PC-3 (cell line): ENCODE measurements at regions not wholly inside any gene's neighbourhood (a gene's known extent, or its start where the extent isn't known, plus 50 kb on each side); places are given as distances from the start of the nearest gene placed in this dataset.

ENCODE experiments used
- ATAC-seq: fragments of 200-7000 bp; cut with Tn5 transposase; 2 replicates; pipeline ENCODE4 v1.9.1; 2020; ENCODE audit warnings: mild to moderate bottlenecking, moderate library complexity
- BruUV-seq: library from RNA; stranded (reverse); fragments of 400-500 nt; replicated peaks from 2 replicates; lab custom pipeline; 2021; lab: Mats Ljungman, UMichigan
- CTCF ChIA-PET: fragments of 300-600 bp; sonication (Branson Sonifier 250); formaldehyde crosslinking; loops from one replicate; lab custom pipeline; 2022; ENCODE audit warnings: antibody characterized with exemption; lab: Charles Lee
- POLR2A ChIA-PET: fragments of 300-600 bp; sonication (Branson Sonifier 250); formaldehyde crosslinking; loops from one replicate; lab custom pipeline; 2022; ENCODE audit warnings: antibody characterized with exemption; ENCODE audit not compliant: unreplicated experiment; lab: Charles Lee
- DNase-seq: peaks from one replicate; pipeline ENCODE4 v3.0.0-alpha.2; 2015
- H2AFZ ChIP-seq: fragments of 300-600 bp; sonication (generic); 2 replicates; pipeline ENCODE4 v1.6.0; 2016; ENCODE audit warnings: antibody characterized with exemption, low read length
- H3F3A ChIP-seq: fragments of 300-600 bp; sonication (generic); one replicate; pipeline ENCODE4 v1.6.0; 2017; ENCODE audit warnings: antibody characterized with exemption, low read length, control low read depth, mild to moderate bottlenecking; ENCODE audit not compliant: unreplicated experiment
- H3K27ac ChIP-seq: fragments of 300-600 bp; sonication (generic); 2 replicates; pipeline ENCODE4 v1.5.1; 2016; ENCODE audit warnings: mild to moderate bottlenecking, low read length
- H3K27me3 ChIP-seq: fragments of 300-600 bp; sonication (generic); 2 replicates; pipeline ENCODE4 v1.6.1; 2016; ENCODE audit warnings: low read length, mixed read lengths
- H3K36me3 ChIP-seq: fragments of 300-600 bp; sonication (generic); 2 replicates; pipeline ENCODE4 v1.6.1; 2016; ENCODE audit warnings: low read depth, mixed run types, low read length, mixed read lengths
- H3K4me1 ChIP-seq: fragments of 300-600 bp; sonication (generic); 2 replicates; pipeline ENCODE4 v1.5.1; 2016; ENCODE audit warnings: low read length; ENCODE audit not compliant: insufficient read depth
- H3K4me2 ChIP-seq: fragments of 300-600 bp; sonication (generic); 2 replicates; pipeline ENCODE4 v1.6.0; 2016; ENCODE audit warnings: low read length
- H3K4me3 ChIP-seq: fragments of 300-600 bp; sonication (generic); 2 replicates; pipeline ENCODE4 v1.5.1; 2016; ENCODE audit warnings: mild to moderate bottlenecking, low read length, mixed read lengths
- H3K79me2 ChIP-seq: fragments of 300-600 bp; sonication (generic); 2 replicates; pipeline ENCODE4 v1.6.1; 2017; ENCODE audit warnings: low read length, mixed read lengths
- H3K9ac ChIP-seq: fragments of 300-600 bp; sonication (generic); 2 replicates; pipeline ENCODE4 v1.6.0; 2016; ENCODE audit warnings: mild to moderate bottlenecking, low read length
- H3K9me2 ChIP-seq: fragments of 300-600 bp; sonication (generic); replicated peaks from 2 replicates; pipeline ENCODE4 v1.6.1; 2016; ENCODE audit warnings: mixed run types, low read length, mixed read lengths
- H3K9me3 ChIP-seq: fragments of 300-600 bp; sonication (generic); 2 replicates; pipeline ENCODE4 v1.6.1; 2016; ENCODE audit warnings: low read length, mixed read lengths
- H4K20me1 ChIP-seq: fragments of 300-600 bp; sonication (generic); 2 replicates; pipeline ENCODE4 v1.6.1; 2016; ENCODE audit warnings: low read length, mixed read lengths
- CTCF ChIP-seq: fragments of 300-600 bp; sonication (generic); conservative IDR thresholded peaks from 2 replicates; pipeline ENCODE4 v1.5.1; 2017; ENCODE audit warnings: antibody characterized with exemption, low read depth, mild to moderate bottlenecking, low read length
- EZH2 ChIP-seq: fragments of 300-600 bp; sonication (generic); IDR thresholded peaks from one replicate; pipeline ENCODE4 v1.6.1; 2017; ENCODE audit warnings: antibody characterized with exemption, mild to moderate bottlenecking, low read length; ENCODE audit not compliant: unreplicated experiment
- EZH2phosphoT487 ChIP-seq: fragments of 300-600 bp; sonication (generic); IDR thresholded peaks from 2 replicates; pipeline ENCODE4 v1.6.1; 2018; ENCODE audit warnings: mild to moderate bottlenecking, antibody characterized with exemption, low read length, borderline replicate concordance
- intact Hi-C: fragments of 100-400 bp; cut with micrococcal nuclease; formaldehyde crosslinking; loops from 2 replicates; pipeline ENCODE4 v1.9.0; 2023

- no peaks in the 10 kb centered on the region for H3K27me3 ChIP-seq
- BruUV-seq = no TSS peak
- H3K9me2 ChIP-seq = no peaks in the 10 kb centered on the region
- H2AFZ ChIP-seq = no peak overlapping the region
- no peak for TF ChIP-seq CTCF
- TF ChIP-seq EZH2 = no peak
- TF ChIP-seq EZH2phosphoT487 = no peak
- ChIA-PET POLR2A (no interaction called here), CTCF (no interaction called here)
- H3K36me3 ChIP-seq = no peaks in the 10 kb centered on the region
- H3K4me2 ChIP-seq = no peak overlapping the region
- no peak for DNase-seq
- H3K4me1 ChIP-seq = no peaks in the 10 kb centered on the region
- H4K20me1 ChIP-seq = no peaks in the 10 kb centered on the region
- H3K4me3 ChIP-seq = no peak overlapping the region
- H3K9ac ChIP-seq = no peak overlapping the region
- H3K79me2 ChIP-seq = no peaks in the 10 kb centered on the region
- H3K27ac ChIP-seq = no peak overlapping the region
- ATAC-seq = no peak
- no peaks in the 10 kb centered on the region for H3F3A ChIP-seq
- H3K9me3 ChIP-seq = no peaks in the 10 kb centered on the region
- intact Hi-C loops = no loop called here
Measured at GRCh38 chr5:145307866-145308382, 527.2 kb downstream of the PRELID2 start.

GRCh38 chr5:145295236-145295835 lies 539.8 kb downstream of the PRELID2 start:
- intact Hi-C loops = no loop called here
- no peaks in the 10 kb centered on the region for H3K9me2 ChIP-seq
- H3K4me2 ChIP-seq = no peak overlapping the region
- ATAC-seq (no peak), DNase-seq (no peak)
- H3K27me3 ChIP-seq = no peaks in the 10 kb centered on the region
- H3F3A ChIP-seq = no peaks in the 10 kb centered on the region
- no peak overlapping the region for H2AFZ ChIP-seq
- H4K20me1 ChIP-seq = no peaks in the 10 kb centered on the region
- no peak overlapping the region for H3K27ac ChIP-seq
- no peak for TF ChIP-seq EZH2
- TF ChIP-seq CTCF = no peak
- no peak for TF ChIP-seq EZH2phosphoT487
- ChIA-PET POLR2A (no interaction called here), CTCF (no interaction called here)
- H3K36me3 ChIP-seq = no peaks in the 10 kb centered on the region
- no peak overlapping the region for H3K4me3 ChIP-seq
- H3K9ac ChIP-seq = no peak overlapping the region
- H3K79me2 ChIP-seq = no peaks in the 10 kb centered on the region
- no peaks in the 10 kb centered on the region for H3K4me1 ChIP-seq
- no peaks in the 10 kb centered on the region for H3K9me3 ChIP-seq
- BruUV-seq = no TSS peak

- intact Hi-C loops = no loop called here
Measured at GRCh38 chr5:145294331-145294730, 540.8 kb downstream of the PRELID2 start.

More at GRCh38 chr5:145294331-145294730, 540.8 kb downstream of the PRELID2 start:
- no peak for DNase-seq
- no peak overlapping the region for H3K27ac ChIP-seq
- CTCF ChIA-PET = no interaction called here
- H3K9me3 ChIP-seq = no peaks in the 10 kb centered on the region
- TF ChIP-seq EZH2 = no peak
- TF ChIP-seq EZH2phosphoT487 = no peak
- no peak for TF ChIP-seq CTCF
- ATAC-seq = no peak
- H3F3A ChIP-seq = no peaks in the 10 kb centered on the region
- no peak overlapping the region for H3K9ac ChIP-seq
- no peaks in the 10 kb centered on the region for H4K20me1 ChIP-seq
- H3K4me2 ChIP-seq = no peak overlapping the region
- H3K36me3 ChIP-seq = no peaks in the 10 kb centered on the region
- no peak overlapping the region for H3K4me3 ChIP-seq
- POLR2A ChIA-PET = no interaction called here
- H3K4me1 ChIP-seq = no peaks in the 10 kb centered on the region
- no peak overlapping the region for H2AFZ ChIP-seq
- H3K79me2 ChIP-seq = no peaks in the 10 kb centered on the region
- no peaks in the 10 kb centered on the region for H3K9me2 ChIP-seq
- no TSS peak for BruUV-seq
- no peaks in the 10 kb centered on the region for H3K27me3 ChIP-seq
